ENCODE measurements at regions not wholly inside any gene's neighbourhood (a gene's known extent, or its start where the extent isn't known, plus 50 kb on each side); places are given as distances from the start of the nearest gene placed in this dataset.

DNA sequence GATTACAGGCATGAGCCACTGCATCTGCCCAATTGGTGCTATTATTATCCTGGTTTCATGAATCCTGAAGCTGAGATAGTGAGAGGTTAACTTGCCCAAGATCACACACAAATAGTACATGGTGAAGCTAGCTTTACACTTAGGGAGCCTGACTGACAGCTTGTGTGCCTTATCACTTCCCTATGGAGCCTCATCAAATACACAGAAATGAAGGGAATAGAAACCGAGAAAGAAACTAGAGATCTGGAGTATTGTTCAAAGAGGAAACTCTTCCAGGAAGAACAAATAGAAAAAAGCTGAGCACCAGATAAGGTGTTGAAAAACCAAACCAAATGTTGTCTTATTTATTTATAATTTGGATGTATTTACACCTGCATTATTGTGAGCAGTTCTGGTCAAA is 155.0 kb upstream of the CITED2 start:
- no peak for TF ChIP-seq CTCF (IDR thresholded peaks at IDR 0.05)
- no peak for TF ChIP-seq POLR2A (IDR thresholded peaks at IDR 0.05)

Measured in Peyer's patch (tissue), 4 donors.